ENCODE measurements at regions not wholly inside any gene's neighbourhood (a gene's known extent, or its start where the extent isn't known, plus 50 kb on each side); places are given as distances from the start of the nearest gene placed in this dataset.

- TF ChIP-seq CTCF (IDR thresholded peaks at IDR 0.05) (no peak), POLR2A (IDR thresholded peaks at IDR 0.05) (no peak)
These were observed 333.1 kb downstream of the CAAP1 start for GRCh38 chr9:26559506-26559905.

Measured in lower leg skin (tissue), 3 donors.